Common myeloid progenitor, CD34-positive (primary cell): ENCODE measurements at regions not wholly inside any gene's neighbourhood (a gene's known extent, or its start where the extent isn't known, plus 50 kb on each side); places are given as distances from the start of the nearest gene placed in this dataset.

Source experiments
- CTCF ChIA-PET: fragments of 350-600 bp; sonication (Branson Sonifier 250); formaldehyde crosslinking; loops from one replicate; lab custom pipeline; 2021; ENCODE audit warnings: antibody characterized with exemption; lab: Charles Lee
- POLR2A ChIA-PET: fragments of 350-600 bp; sonication (Branson Sonifier 250); formaldehyde crosslinking; loops from one replicate; lab custom pipeline; 2021; ENCODE audit warnings: antibody characterized with exemption; lab: Charles Lee
- DNase-seq, 3 donors: peaks; one replicate each; pipeline versions ENCODE4 v3.0.0 to v3.0.0-alpha.2; 2013
- H3K27ac ChIP-seq, 2 experiments: 1 replicate in 1 of 2; 2 replicates in 1 of 2; pipeline ENCODE4 v1.7.0; 2013; ENCODE audit warnings: inconsistent platforms in 2 of 2, low read length in 2 of 2, mild to moderate bottlenecking in 2 of 2, low read depth in 1 of 2, moderate library complexity in 1 of 2; ENCODE audit not compliant: severe bottlenecking in 2 of 2, insufficient read depth in 1 of 2, poor library complexity in 1 of 2
- H3K27me3 ChIP-seq, 5 experiments: replicated peaks in 2 of 5; 1 replicate in 3 of 5; 2 replicates in 2 of 5; pipeline versions ENCODE4 v1.6.1 to v1.7.0; 2013; ENCODE audit warnings: low read length in 4 of 5, mild to moderate bottlenecking in 2 of 5, moderate library complexity in 2 of 5, inconsistent platforms in 1 of 5; ENCODE audit not compliant: insufficient read depth in 5 of 5, control insufficient read depth in 4 of 5
- H3K36me3 ChIP-seq, 4 experiments: 1 replicate in 2 of 4; 2 replicates in 2 of 4; pipeline versions ENCODE4 v1.6.1 to v1.7.0; 2013; ENCODE audit warnings: low read length in 3 of 4, control low read depth in 1 of 4, mild to moderate bottlenecking in 1 of 4; ENCODE audit not compliant: control insufficient read depth in 4 of 4, insufficient read depth in 4 of 4
- H3K4me1 ChIP-seq, 4 experiments: 1 replicate in 3 of 4; 2 replicates in 1 of 4; pipeline versions ENCODE4 v1.6.1 to v1.7.1; 2013; ENCODE audit warnings: low read length in 3 of 4, mild to moderate bottlenecking in 3 of 4, control low read depth in 1 of 4, inconsistent platforms in 1 of 4, moderate library complexity in 1 of 4; ENCODE audit not compliant: control insufficient read depth in 4 of 4, insufficient read depth in 4 of 4; ENCODE audit errors: control extremely low read depth in 1 of 4
- H3K4me3 ChIP-seq, 7 experiments: 1 replicate in 4 of 7; 2 replicates in 3 of 7; pipeline versions ENCODE4 v1.5.1 to v1.7.0; 2013; ENCODE audit warnings: mild to moderate bottlenecking in 7 of 7, low read length in 6 of 7, moderate library complexity in 6 of 7, inconsistent platforms in 2 of 7, low read depth in 2 of 7, control low read depth in 1 of 7; ENCODE audit not compliant: insufficient read depth in 4 of 7, control insufficient read depth in 1 of 7; ENCODE audit errors: extremely low read depth in 1 of 7
- H3K9me3 ChIP-seq, 5 experiments: 1 replicate in 4 of 5; 2 replicates in 1 of 5; pipeline versions ENCODE4 v1.6.1 to v1.7.1; 2013; ENCODE audit warnings: low read length in 4 of 5, mild to moderate bottlenecking in 2 of 5, inconsistent platforms in 1 of 5, low read depth in 1 of 5, moderate library complexity in 1 of 5; ENCODE audit not compliant: control insufficient read depth in 4 of 5, insufficient read depth in 2 of 5; ENCODE audit errors: control extremely low read depth in 1 of 5
- WGBS: methylation state at CpG from one replicate; pipeline ENCODE4 v1.1.5; 2013; ENCODE audit not compliant: insufficient coverage; 5-methylcytosine and 5-hydroxymethylcytosine counted together

GRCh38 chr17:68748381-68748780 is 147.2 kb upstream of the FAM20A start:
- Histone ChIP-seq H3K36me3 (no peaks in the 10 kb centered on the region), H3K4me1 (no peaks in the 10 kb centered on the region), H3K9me3 (peaks cover 0 to 13% (median 7%) of the 10 kb centered on the region in 5 experiments), H3K27ac (no peak overlapping the region), H3K27me3 (no peaks in the 10 kb centered on the region), H3K4me3 (no peak overlapping the region)
- no peak for DNase-seq
- CTCF ChIA-PET, result interaction anchor here (1.1 kb wide), 1 partner anchor 12 kb away, joined by 3 read pairs; no protein-coding TSS in a partner anchor
- 100% methylated on average over 1 of the region's 2 CpGs for WGBS
- POLR2A ChIA-PET, result no interaction called here

- Histone ChIP-seq H3K9me3 (peaks cover 0 to 19% (median 7%) of the 10 kb centered on the region in 5 experiments), H3K27me3 (no peaks in the 10 kb centered on the region), H3K27ac (no peak overlapping the region), H3K36me3 (no peaks in the 10 kb centered on the region), H3K4me1 (peaks cover 0 to 6% (median 0%) of the 10 kb centered on the region in 4 experiments), H3K4me3 (no peak overlapping the region)
- CTCF ChIA-PET, result interaction anchor here (0.9 kb wide), 1 partner anchor 16 kb away, joined by 3 read pairs; no protein-coding TSS in a partner anchor
- 90% methylated on average over 4 of the region's 8 CpGs for WGBS
- no peak for DNase-seq
- POLR2A ChIA-PET, result no interaction called here
Observed at GRCh38 chr17:68740555-68741447, 139.6 kb upstream of the FAM20A start.

- H3K27me3 ChIP-seq, result no peaks in the 10 kb centered on the region
- peaks cover 0 to 4% (median 0%) of the 10 kb centered on the region in 4 experiments for H3K4me1 ChIP-seq
- no peaks in the 10 kb centered on the region for H3K36me3 ChIP-seq
- peaks cover 0 to 11% (median 5%) of the 10 kb centered on the region in 5 experiments for H3K9me3 ChIP-seq
- no peak for DNase-seq
- no peak overlapping the region for H3K4me3 ChIP-seq
- ChIA-PET CTCF (no interaction called here), POLR2A (no interaction called here)
- WGBS, result 97% methylated on average over 3 of the region's 6 CpGs
- no peak overlapping the region for H3K27ac ChIP-seq
Observed at GRCh38 chr17:68737761-68738443, 136.7 kb upstream of the FAM20A start.

- ChIA-PET CTCF (interaction anchor here (1.0 kb wide), 1 partner anchor 28 kb away, joined by 3 read pairs; no protein-coding TSS in a partner anchor), POLR2A (no interaction called here)
- Histone ChIP-seq H3K36me3 (no peaks in the 10 kb centered on the region), H3K4me3 (no peak overlapping the region), H3K27ac (no peak overlapping the region), H3K9me3 (peaks cover 0 to 6% (median 5%) of the 10 kb centered on the region in 5 experiments), H3K4me1 (no peaks in the 10 kb centered on the region), H3K27me3 (no peaks in the 10 kb centered on the region)
- DNase-seq, result no peak
Observed at GRCh38 chr17:68734931-68735330, 133.8 kb upstream of the FAM20A start.

GRCh38 chr17:68734187-68734900 is 133.2 kb upstream of the FAM20A start:
- Histone ChIP-seq H3K36me3 (no peaks in the 10 kb centered on the region), H3K27me3 (no peaks in the 10 kb centered on the region), H3K9me3 (peaks cover 0 to 6% (median 5%) of the 10 kb centered on the region in 5 experiments), H3K4me1 (no peaks in the 10 kb centered on the region), H3K4me3 (no peak overlapping the region), H3K27ac (no peak overlapping the region)
- CTCF ChIA-PET, result interaction anchor here (1.0 kb wide), 1 partner anchor 27 kb away, joined by 3 read pairs; no protein-coding TSS in a partner anchor
- WGBS, result 77% methylated on average over 2 of the region's 6 CpGs
- POLR2A ChIA-PET, result no interaction called here
- DNase-seq, result no peak

- H3K36me3 ChIP-seq, result no peaks in the 10 kb centered on the region
- H3K27me3 ChIP-seq, result no peaks in the 10 kb centered on the region
- DNase-seq, result no peak
- H3K4me3 ChIP-seq, result no peak overlapping the region
- POLR2A ChIA-PET, result no interaction called here
- no peaks in the 10 kb centered on the region for H3K4me1 ChIP-seq
- H3K27ac ChIP-seq, result no peak overlapping the region
- H3K9me3 ChIP-seq, result peaks cover 0 to 9% (median 5%) of the 10 kb centered on the region in 5 experiments
- 94% methylated on average over 3 of the region's 4 CpGs for WGBS
- CTCF ChIA-PET, result interaction anchor here (1.0 kb wide), 1 partner anchor 27 kb away, joined by 3 read pairs; no protein-coding TSS in a partner anchor
Observed at GRCh38 chr17:68733241-68734176, 132.3 kb upstream of the FAM20A start.
